Bronchial epithelial cell (primary cell): ENCODE measurements at regions not wholly inside any gene's neighbourhood (a gene's known extent, or its start where the extent isn't known, plus 50 kb on each side); places are given as distances from the start of the nearest gene placed in this dataset.
"Not testable (repeated sequence)": the region's sequence is repeated elsewhere in the genome, so short reads cannot be mapped to it uniquely, and the experiment has no call there.

Source experiments
- DNase-seq: peaks from one replicate; pipeline ENCODE4 v3.0.0-alpha.2; 2010; ENCODE audit warnings: low read depth
- FAIRE-seq: peaks from 2 replicates; lab custom pipeline; 2011; peaks lifted over from hg19 to GRCh38; lab: Jason Lieb, UNC
- H3K27me3 ChIP-seq: 2 replicates; pipeline ENCODE4 v1.5.1; 2011; ENCODE audit warnings: low read length; ENCODE audit not compliant: control insufficient read depth, insufficient read depth
- H3K36me3 ChIP-seq: 2 replicates; pipeline ENCODE4 v1.5.1; 2011; ENCODE audit warnings: low read length; ENCODE audit not compliant: control insufficient read depth, insufficient read depth
- H3K4me3 ChIP-seq: 2 replicates; pipeline ENCODE4 v1.5.1; 2011; ENCODE audit warnings: mild to moderate bottlenecking, low read depth, low read length, control low read depth
- TF ChIP-seq, protein P1 (sequence below): IDR thresholded peaks from 2 replicates; pipeline ENCODE4 v1.5.1; 2011; ENCODE audit warnings: mild to moderate bottlenecking, moderate library complexity, low read length, control low read depth, inconsistent platforms; ENCODE audit not compliant: insufficient read depth, severe bottlenecking

- Histone ChIP-seq H3K27me3 (no peaks in the 10 kb centered on the region), H3K4me3 (no peak overlapping the region), H3K36me3 (no peaks in the 10 kb centered on the region)
- FAIRE-seq (no peak), DNase-seq (no peak)
- TF ChIP-seq, protein P1, sequence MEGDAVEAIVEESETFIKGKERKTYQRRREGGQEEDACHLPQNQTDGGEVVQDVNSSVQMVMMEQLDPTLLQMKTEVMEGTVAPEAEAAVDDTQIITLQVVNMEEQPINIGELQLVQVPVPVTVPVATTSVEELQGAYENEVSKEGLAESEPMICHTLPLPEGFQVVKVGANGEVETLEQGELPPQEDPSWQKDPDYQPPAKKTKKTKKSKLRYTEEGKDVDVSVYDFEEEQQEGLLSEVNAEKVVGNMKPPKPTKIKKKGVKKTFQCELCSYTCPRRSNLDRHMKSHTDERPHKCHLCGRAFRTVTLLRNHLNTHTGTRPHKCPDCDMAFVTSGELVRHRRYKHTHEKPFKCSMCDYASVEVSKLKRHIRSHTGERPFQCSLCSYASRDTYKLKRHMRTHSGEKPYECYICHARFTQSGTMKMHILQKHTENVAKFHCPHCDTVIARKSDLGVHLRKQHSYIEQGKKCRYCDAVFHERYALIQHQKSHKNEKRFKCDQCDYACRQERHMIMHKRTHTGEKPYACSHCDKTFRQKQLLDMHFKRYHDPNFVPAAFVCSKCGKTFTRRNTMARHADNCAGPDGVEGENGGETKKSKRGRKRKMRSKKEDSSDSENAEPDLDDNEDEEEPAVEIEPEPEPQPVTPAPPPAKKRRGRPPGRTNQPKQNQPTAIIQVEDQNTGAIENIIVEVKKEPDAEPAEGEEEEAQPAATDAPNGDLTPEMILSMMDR, result no peak
Measured at GRCh38 chr4:81675791-81676393, 204.2 kb upstream of the RASGEF1B start.

DNA sequence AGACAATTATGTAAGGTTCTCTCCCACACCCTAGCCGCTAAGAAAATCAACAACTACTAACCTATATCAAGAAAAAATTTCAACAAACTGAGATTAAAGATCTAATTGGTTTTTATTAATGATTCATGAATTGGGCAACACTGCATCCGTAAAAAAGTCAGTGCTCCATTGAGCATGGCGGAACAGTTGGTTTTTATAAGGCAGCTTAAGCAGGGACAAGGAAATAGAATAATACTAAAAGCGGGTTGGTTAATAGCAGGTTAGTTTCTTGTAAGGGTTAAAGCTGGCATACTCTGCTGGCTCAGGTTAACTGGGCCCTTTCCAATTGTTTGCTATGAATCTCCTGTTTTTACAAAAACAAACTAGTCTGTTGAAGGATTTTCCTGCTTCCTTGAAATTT lies 202.3 kb upstream of the RASGEF1B start:
- Histone ChIP-seq H3K27me3 (no peaks in the 10 kb centered on the region), H3K36me3 (no peaks in the 10 kb centered on the region), H3K4me3 (no peak overlapping the region)
- DNase-seq (no peak), FAIRE-seq (no peak)
- TF ChIP-seq, protein P1, result no peak

DNA sequence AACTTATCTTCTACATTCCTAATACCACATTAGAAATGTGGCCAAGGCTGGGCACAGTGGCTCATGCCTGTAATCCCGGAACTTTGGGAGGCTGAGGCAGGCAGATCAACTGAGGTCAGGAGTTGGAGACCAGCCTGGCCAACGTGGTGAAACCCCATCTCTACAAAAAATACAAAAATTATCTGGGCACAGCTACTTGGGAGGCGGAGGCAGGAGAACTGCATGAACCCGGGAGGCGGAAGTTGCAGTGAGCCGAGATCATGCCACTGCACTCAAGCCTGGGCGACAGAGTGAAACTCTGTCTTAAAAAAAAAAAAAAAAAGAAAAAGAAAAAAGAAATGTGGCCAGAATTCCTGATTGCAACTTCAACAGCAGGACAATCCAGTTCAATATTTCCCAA lies 196.6 kb upstream of the RASGEF1B start:
- H3K27me3 ChIP-seq, H3K4me3 ChIP-seq, DNase-seq, FAIRE-seq, H3K36me3 ChIP-seq: not testable (repeated sequence)

DNA sequence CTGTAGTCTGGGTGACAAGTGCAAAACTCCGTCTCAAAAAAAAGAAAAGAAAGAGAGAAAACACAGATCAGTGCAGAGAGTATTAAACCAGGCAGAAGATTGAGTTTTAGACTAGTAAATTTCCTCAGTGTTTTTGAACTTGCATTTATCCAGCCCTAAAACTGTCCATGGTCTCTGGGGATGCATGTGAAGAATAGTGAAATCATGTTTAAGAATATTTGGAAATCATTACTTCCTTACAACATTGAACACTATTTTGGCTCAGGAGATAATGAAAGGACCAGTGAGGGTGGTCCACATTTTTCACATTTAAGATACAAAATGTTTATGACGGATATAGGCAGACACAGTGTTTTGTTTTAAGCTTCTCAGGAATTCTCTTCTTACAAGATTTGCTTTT lies 195.8 kb upstream of the RASGEF1B start:
- Histone ChIP-seq H3K4me3 (no peak overlapping the region), H3K36me3 (no peaks in the 10 kb centered on the region), H3K27me3 (no peaks in the 10 kb centered on the region)
- no peak for DNase-seq
- FAIRE-seq, result no peak
- TF ChIP-seq, protein P1, result no peak

DNA sequence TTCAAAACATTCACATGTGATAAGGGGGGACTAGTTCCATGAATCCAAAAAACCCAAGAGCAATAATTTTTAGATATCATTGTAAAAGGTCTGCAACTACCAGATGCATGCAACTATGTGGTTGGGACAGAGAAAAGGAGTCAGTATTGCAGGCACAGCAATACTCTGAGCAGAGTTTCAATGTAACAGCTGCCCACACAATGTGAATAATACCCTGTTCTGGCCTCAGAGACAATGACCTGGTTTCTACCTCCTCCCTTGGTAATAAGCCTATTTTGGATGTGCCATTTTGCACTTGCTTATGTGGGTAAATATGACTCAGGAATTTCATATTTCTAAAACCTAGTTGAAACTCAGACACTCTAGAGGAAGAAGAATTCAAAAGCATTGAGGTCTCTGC lies 194.8 kb upstream of the RASGEF1B start:
- no peak for FAIRE-seq
- TF ChIP-seq, protein P1, result no peak
- Histone ChIP-seq H3K4me3 (no peak overlapping the region), H3K27me3 (no peaks in the 10 kb centered on the region), H3K36me3 (no peaks in the 10 kb centered on the region)
- no peak for DNase-seq

DNA sequence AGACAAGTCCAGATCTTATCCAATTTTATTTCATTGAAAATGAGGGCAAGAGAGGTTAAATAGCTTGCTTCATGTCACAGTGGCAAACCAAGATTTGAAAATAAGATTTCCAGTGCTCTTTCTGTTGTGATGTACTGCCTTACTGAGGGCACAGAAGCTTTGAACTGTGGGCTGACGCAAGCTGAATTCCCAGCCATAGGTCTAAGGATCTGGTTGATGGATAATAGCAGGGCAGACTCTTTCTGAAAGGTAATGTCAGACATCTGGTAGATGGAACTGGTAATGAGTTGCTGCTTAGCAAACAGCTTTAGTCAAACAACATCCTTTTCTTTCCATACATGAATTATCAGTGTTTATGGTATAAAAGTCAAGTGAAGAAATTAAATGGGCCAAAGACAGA lies 193.9 kb upstream of the RASGEF1B start:
- no peak overlapping the region for H3K4me3 ChIP-seq
- H3K36me3 ChIP-seq, result no peaks in the 10 kb centered on the region
- DNase-seq (no peak), FAIRE-seq (no peak)
- H3K27me3 ChIP-seq, result no peaks in the 10 kb centered on the region
- TF ChIP-seq, protein P1, result no peak
